Muscle layer of colon (tissue), 2 donors: ENCODE measurements at regions not wholly inside any gene's neighbourhood (a gene's known extent, or its start where the extent isn't known, plus 50 kb on each side); places are given as distances from the start of the nearest gene placed in this dataset.

Experiments used
- H3K27ac ChIP-seq: one replicate; pipeline ENCODE4 v1.7.0; 2013; ENCODE audit warnings: low read depth, mild to moderate bottlenecking, low read length, moderate library complexity
- H3K27me3 ChIP-seq, 2 donors: one replicate each; pipeline ENCODE4 v1.7.0; 2013; ENCODE audit warnings: low read length in 2 of 2, mild to moderate bottlenecking in 2 of 2; ENCODE audit not compliant: insufficient read depth in 2 of 2, control insufficient read depth in 1 of 2
- H3K36me3 ChIP-seq: one replicate; pipeline ENCODE4 v1.7.0; 2013; ENCODE audit warnings: mild to moderate bottlenecking, low read length; ENCODE audit not compliant: insufficient read depth
- H3K4me1 ChIP-seq: one replicate; pipeline ENCODE4 v1.7.0; 2013; ENCODE audit warnings: mild to moderate bottlenecking, low read length; ENCODE audit not compliant: insufficient read depth
- H3K4me3 ChIP-seq, 2 donors: one replicate each; pipeline ENCODE4 v1.7.0; 2013; ENCODE audit warnings: low read length in 2 of 2, low read depth in 1 of 2, mild to moderate bottlenecking in 1 of 2, moderate library complexity in 1 of 2
- H3K9ac ChIP-seq: one replicate; pipeline ENCODE4 v1.7.0; 2013; ENCODE audit warnings: low read length
- H3K9me3 ChIP-seq: one replicate; pipeline ENCODE4 v1.7.0; 2013; ENCODE audit warnings: mild to moderate bottlenecking, low read length
- donor health status: abdominal sarcoma.
- donor health status: Adenocarcinoma of cecum.

GRCh38 chr11:26904801-26905200 lies 89.1 kb upstream of the FIBIN start:
- Histone ChIP-seq H3K4me3 (no peak overlapping the region), H3K9me3 (no peaks in the 10 kb centered on the region), H3K4me1 (peaks cover 44% of the 10 kb centered on the region), H3K27ac (no peak overlapping the region), H3K27me3 (no peaks in the 10 kb centered on the region), H3K9ac (no peak overlapping the region), H3K36me3 (no peaks in the 10 kb centered on the region)

GRCh38 chr11:26905368-26905767 lies 88.5 kb upstream of the FIBIN start:
- Histone ChIP-seq H3K4me3 (no peak overlapping the region), H3K9me3 (no peaks in the 10 kb centered on the region), H3K9ac (no peak overlapping the region), H3K27me3 (no peaks in the 10 kb centered on the region), H3K27ac (no peak overlapping the region), H3K36me3 (no peaks in the 10 kb centered on the region), H3K4me1 (peaks cover 47% of the 10 kb centered on the region)

- Histone ChIP-seq H3K27ac (no peak overlapping the region), H3K36me3 (no peaks in the 10 kb centered on the region), H3K4me3 (no peak overlapping the region), H3K27me3 (no peaks in the 10 kb centered on the region), H3K9ac (no peak overlapping the region), H3K9me3 (no peaks in the 10 kb centered on the region), H3K4me1 (peaks cover 33% of the 10 kb centered on the region)
Measured at GRCh38 chr11:26909515-26909914, 84.4 kb upstream of the FIBIN start.

GRCh38 chr11:26909991-26910591 lies 83.8 kb upstream of the FIBIN start:
- Histone ChIP-seq H3K9me3 (no peaks in the 10 kb centered on the region), H3K4me3 (no peak overlapping the region), H3K4me1 (peaks cover 31% of the 10 kb centered on the region), H3K27ac (no peak overlapping the region), H3K27me3 (no peaks in the 10 kb centered on the region), H3K36me3 (no peaks in the 10 kb centered on the region), H3K9ac (no peak overlapping the region)

GRCh38 chr11:26914968-26915367 lies 78.9 kb upstream of the FIBIN start:
- Histone ChIP-seq H3K9ac (no peak overlapping the region), H3K27ac (no peak overlapping the region), H3K9me3 (no peaks in the 10 kb centered on the region), H3K27me3 (no peaks in the 10 kb centered on the region), H3K4me3 (no peak overlapping the region), H3K36me3 (no peaks in the 10 kb centered on the region), H3K4me1 (peaks cover 33% of the 10 kb centered on the region)

- H3K27ac ChIP-seq, result no peak overlapping the region
- H3K27me3 ChIP-seq, result no peaks in the 10 kb centered on the region
- peaks cover 18% of the 10 kb centered on the region for H3K4me1 ChIP-seq
- no peak overlapping the region for H3K4me3 ChIP-seq
- H3K36me3 ChIP-seq, result no peaks in the 10 kb centered on the region
- no peaks in the 10 kb centered on the region for H3K9me3 ChIP-seq
- no peak overlapping the region for H3K9ac ChIP-seq
Measured at GRCh38 chr11:26916805-26917204, 77.1 kb upstream of the FIBIN start.

GRCh38 chr11:26928582-26928981 lies 65.3 kb upstream of the FIBIN start:
- no peak overlapping the region for H3K4me3 ChIP-seq
- no peak overlapping the region for H3K9ac ChIP-seq
- no peak overlapping the region for H3K27ac ChIP-seq
- H3K27me3 ChIP-seq, result no peaks in the 10 kb centered on the region
- peaks cover 32% of the 10 kb centered on the region for H3K4me1 ChIP-seq
- H3K9me3 ChIP-seq, result no peaks in the 10 kb centered on the region
- H3K36me3 ChIP-seq, result no peaks in the 10 kb centered on the region

- Histone ChIP-seq H3K36me3 (no peaks in the 10 kb centered on the region), H3K9ac (no peak overlapping the region), H3K27me3 (no peaks in the 10 kb centered on the region), H3K27ac (no peak overlapping the region), H3K4me1 (peaks cover 32% of the 10 kb centered on the region), H3K4me3 (no peak overlapping the region), H3K9me3 (no peaks in the 10 kb centered on the region)
Measured at GRCh38 chr11:26929806-26930517, 64.0 kb upstream of the FIBIN start.

- Histone ChIP-seq H3K36me3 (no peaks in the 10 kb centered on the region), H3K27me3 (no peaks in the 10 kb centered on the region), H3K9ac (no peak overlapping the region), H3K4me1 (peaks cover 32% of the 10 kb centered on the region), H3K9me3 (no peaks in the 10 kb centered on the region), H3K27ac (no peak overlapping the region), H3K4me3 (no peak overlapping the region)
Measured at GRCh38 chr11:26930518-26931247, 63.2 kb upstream of the FIBIN start.

- Histone ChIP-seq H3K9ac (no peak overlapping the region), H3K36me3 (no peaks in the 10 kb centered on the region), H3K4me1 (peaks cover 32% of the 10 kb centered on the region), H3K27ac (no peak overlapping the region), H3K27me3 (no peaks in the 10 kb centered on the region), H3K9me3 (no peaks in the 10 kb centered on the region), H3K4me3 (no peak overlapping the region)
Measured at GRCh38 chr11:26931248-26931631, 62.7 kb upstream of the FIBIN start.

GRCh38 chr11:26931881-26932280 lies 62.0 kb upstream of the FIBIN start:
- no peak overlapping the region for H3K9ac ChIP-seq
- no peaks in the 10 kb centered on the region for H3K36me3 ChIP-seq
- H3K27me3 ChIP-seq, result no peaks in the 10 kb centered on the region
- H3K4me3 ChIP-seq, result no peak overlapping the region
- H3K27ac ChIP-seq, result no peak overlapping the region
- peaks cover 32% of the 10 kb centered on the region for H3K4me1 ChIP-seq
- no peaks in the 10 kb centered on the region for H3K9me3 ChIP-seq
